Fibroblast of pulmonary artery (primary cell): ENCODE measurements at regions not wholly inside any gene's neighbourhood (a gene's known extent, or its start where the extent isn't known, plus 50 kb on each side); places are given as distances from the start of the nearest gene placed in this dataset.
"Not testable (repeated sequence)": the region's sequence is repeated elsewhere in the genome, so short reads cannot be mapped to it uniquely, and the experiment has no call there.

Experiments used
- DNase-seq: peaks from one replicate; pipeline ENCODE4 v3.0.0-alpha.2; 2010; ENCODE audit warnings: low read depth
- H3K4me3 ChIP-seq: replicated peaks from 2 replicates; pipeline ENCODE4 v1.5.1; 2011; ENCODE audit warnings: low read depth, mild to moderate bottlenecking, control low read depth, low read length, moderate library complexity
- TF ChIP-seq, protein P1 (sequence below): IDR thresholded peaks from 2 replicates; pipeline ENCODE4 v1.5.1; 2011; ENCODE audit warnings: mild to moderate bottlenecking, control low read depth, low read length, inconsistent platforms; ENCODE audit errors: missing control alignments

DNA sequence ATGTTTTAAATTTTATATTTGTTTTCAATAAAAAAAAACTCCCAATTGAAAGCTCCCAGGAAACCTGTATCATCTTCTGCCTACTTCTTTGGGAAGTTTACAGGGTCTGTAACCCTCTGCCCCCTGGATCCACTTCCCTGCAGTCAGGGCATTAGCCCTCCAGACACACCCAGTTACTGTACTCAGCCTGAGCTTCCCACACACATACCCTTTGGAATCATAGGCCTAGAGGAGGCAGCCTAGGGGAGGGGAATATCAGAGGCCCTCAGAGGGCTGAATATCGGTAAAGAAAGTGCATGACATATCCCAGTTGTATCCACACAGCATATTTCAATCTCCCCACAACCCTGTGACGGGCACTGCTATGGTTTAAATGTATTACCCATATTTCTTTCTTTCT lies 56.2 kb upstream of the TFPI start:
- not testable (repeated sequence) for H3K4me3 ChIP-seq, DNase-seq

DNA sequence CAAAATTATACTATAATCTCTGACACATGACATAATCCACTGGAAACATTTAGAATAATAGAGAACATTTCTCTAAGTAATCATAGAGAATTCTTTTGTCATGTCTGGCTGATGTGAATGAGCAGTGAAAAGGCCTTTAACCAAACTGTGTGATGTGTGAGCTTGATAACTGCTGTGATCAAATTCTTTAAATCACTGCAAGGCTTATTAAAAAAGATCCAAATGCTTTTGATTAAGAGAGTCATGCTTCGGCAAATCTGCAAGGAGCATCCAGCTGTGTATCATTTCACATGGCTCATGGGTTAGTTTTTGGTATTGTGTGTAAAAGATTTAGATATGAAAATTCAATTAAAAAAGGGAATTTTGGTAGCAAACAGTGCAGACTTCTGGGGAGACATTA lies 58.6 kb upstream of the TFPI start:
- H3K4me3 ChIP-seq: no peak overlapping the region
- no peak for DNase-seq
- TF ChIP-seq, protein P1, sequence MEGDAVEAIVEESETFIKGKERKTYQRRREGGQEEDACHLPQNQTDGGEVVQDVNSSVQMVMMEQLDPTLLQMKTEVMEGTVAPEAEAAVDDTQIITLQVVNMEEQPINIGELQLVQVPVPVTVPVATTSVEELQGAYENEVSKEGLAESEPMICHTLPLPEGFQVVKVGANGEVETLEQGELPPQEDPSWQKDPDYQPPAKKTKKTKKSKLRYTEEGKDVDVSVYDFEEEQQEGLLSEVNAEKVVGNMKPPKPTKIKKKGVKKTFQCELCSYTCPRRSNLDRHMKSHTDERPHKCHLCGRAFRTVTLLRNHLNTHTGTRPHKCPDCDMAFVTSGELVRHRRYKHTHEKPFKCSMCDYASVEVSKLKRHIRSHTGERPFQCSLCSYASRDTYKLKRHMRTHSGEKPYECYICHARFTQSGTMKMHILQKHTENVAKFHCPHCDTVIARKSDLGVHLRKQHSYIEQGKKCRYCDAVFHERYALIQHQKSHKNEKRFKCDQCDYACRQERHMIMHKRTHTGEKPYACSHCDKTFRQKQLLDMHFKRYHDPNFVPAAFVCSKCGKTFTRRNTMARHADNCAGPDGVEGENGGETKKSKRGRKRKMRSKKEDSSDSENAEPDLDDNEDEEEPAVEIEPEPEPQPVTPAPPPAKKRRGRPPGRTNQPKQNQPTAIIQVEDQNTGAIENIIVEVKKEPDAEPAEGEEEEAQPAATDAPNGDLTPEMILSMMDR: no peak

DNA sequence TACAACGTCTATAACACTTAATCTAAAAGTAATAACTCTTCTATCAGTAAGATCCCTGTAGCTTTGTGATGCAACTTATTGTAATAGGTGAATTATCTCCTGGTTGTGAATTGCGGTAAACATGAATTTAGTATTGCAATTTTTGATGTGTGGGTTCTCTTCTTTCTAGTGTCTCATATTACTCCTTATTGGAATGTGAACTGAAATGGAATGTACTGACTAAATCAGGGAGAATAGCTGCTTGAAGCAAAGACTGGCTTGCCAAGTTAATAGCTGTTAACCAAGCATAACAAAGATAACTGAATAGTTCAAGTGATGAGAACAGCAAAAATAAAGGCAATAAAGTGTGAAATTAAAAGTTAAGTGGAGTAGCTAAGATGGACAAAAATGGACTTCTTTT lies 60.5 kb upstream of the TFPI start:
- H3K4me3 ChIP-seq: no peak overlapping the region
- peak; percentile 35 for DNase-seq
- TF ChIP-seq, protein P1: no peak

DNA sequence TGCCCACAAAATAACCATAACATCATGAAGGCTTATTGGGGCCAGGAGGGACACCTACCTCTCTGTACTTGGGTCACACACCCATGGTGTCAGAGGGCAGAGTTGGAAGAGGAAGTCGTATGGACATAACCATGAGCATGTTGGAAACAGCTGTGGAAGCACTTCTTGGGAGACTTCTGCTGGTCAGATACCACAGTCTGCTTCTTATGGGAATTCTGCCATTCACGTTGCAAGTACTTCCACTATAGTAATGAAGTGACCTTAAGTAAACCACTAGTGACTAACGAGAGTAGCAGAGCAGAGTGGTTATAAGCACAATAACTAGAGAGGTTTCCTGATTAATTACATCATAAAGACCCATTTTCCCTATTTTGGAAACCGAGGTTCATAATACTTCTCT lies 61.1 kb upstream of the TFPI start:
- DNase-seq: no peak
- TF ChIP-seq, protein P1: no peak
- no peak overlapping the region for H3K4me3 ChIP-seq

DNA sequence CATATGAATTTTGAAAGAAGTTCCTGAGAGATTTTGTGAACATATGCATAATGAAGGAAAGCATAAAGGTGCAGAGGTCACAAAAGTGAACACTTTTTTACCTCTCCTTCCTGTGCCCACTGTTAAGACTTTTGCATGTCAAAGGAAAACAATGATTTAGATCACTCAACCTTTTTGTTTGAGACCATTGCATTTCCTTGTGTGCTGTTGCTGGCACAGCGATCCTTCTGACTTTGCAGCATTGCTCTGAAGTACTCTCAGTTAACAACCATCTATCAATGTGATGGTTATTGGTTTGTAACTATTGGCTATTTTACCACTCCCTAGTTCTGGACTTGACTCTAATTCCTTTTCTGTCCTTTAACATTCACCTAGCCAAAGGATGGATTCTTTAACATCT lies 61.7 kb upstream of the TFPI start:
- H3K4me3 ChIP-seq: no peak overlapping the region
- DNase-seq: no peak
- TF ChIP-seq, protein P1: no peak

DNA sequence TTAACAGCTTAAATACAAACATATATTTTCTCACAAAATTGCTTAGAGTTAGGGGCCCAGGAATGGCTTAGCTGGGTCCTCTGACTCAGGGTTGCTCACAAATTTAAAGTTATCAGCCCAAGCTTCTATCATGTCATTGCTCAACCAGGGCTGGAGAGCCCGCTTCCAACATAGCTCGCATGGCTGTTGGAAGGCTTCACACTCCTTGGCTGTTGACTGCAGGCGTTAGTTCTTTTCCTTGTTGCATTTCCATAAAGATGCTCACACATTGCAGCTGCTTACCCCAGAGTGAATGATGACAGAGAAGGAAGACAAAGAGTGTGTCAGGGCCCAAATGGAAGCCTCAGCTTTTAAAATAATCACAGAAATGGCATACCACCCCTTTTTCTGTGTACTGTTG lies 62.9 kb upstream of the TFPI start:
- no peak for DNase-seq
- no peak overlapping the region for H3K4me3 ChIP-seq
- TF ChIP-seq, protein P1: no peak

DNA sequence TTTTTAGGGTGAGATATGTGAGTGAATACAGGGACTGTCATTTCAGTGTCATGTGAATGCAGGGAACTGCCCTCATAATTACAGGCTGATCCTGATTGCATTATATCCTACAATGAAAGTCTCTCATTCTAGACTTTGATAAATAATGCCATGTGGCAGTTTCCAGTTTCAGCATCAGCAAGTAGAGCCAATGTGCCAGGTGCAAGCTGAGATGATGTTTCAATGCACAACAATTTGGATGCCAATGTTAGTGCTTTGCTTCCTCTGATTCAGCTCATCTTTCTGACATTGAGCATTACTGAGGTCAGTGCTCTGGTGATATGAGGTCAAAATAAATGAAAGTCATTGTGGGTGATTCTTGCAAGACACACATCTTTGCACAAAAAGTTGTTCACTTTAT lies 63.7 kb upstream of the TFPI start:
- TF ChIP-seq, protein P1: no peak
- DNase-seq: no peak
- H3K4me3 ChIP-seq: no peak overlapping the region

DNA sequence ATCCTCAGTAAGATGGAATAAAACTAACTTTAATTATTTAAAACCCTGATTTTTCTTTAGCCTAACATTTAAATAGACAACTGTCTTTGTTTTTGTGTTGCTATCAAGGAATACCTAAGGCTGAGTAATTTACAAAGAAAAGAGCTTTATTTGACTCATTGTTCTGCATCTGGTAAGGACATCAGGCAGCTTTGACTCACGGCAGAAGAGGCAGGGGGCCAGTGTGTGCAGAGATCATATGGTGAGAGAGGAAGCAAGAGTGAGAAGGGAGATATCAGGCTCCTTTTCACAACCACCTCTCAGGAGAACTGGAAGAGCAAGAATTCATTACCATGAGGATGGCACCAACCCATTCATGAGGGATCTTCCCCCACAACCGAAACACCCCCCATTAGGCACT lies 64.6 kb upstream of the TFPI start:
- H3K4me3 ChIP-seq: no peak overlapping the region
- TF ChIP-seq, protein P1: no peak
- DNase-seq: peak; percentile 16
